AG08395 (cell line): ENCODE measurements at regions not wholly inside any gene's neighbourhood (a gene's known extent, or its start where the extent isn't known, plus 50 kb on each side); places are given as distances from the start of the nearest gene placed in this dataset.
"Not testable (repeated sequence)": the region's sequence is repeated elsewhere in the genome, so short reads cannot be mapped to it uniquely, and the experiment has no call there.

Source experiments
- DNase-seq: peaks from one replicate; pipeline ENCODE4 v3.0.0; 2012; ENCODE audit warnings: mixed read lengths, low spot score

DNA sequence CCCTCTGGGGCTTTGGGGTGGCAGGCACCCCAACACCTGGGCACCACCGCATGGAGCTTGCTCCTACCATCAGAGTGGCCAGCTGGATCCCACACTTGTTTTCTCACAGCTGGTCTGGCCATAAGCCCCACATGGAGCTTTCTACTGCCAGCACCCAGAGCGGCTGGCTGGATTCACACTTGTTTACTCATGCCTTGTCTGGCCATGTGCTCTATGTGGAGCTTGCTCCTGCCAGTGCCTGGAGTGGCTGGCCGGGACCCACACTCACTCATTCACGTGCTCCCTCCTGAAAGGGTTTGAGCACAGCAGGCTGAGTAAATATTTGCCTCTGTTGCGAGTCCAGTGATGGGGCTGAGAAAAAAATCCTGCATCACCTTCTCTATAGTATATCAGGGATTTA is 487.0 kb downstream of the CD109 start:
- no peak for DNase-seq

DNA sequence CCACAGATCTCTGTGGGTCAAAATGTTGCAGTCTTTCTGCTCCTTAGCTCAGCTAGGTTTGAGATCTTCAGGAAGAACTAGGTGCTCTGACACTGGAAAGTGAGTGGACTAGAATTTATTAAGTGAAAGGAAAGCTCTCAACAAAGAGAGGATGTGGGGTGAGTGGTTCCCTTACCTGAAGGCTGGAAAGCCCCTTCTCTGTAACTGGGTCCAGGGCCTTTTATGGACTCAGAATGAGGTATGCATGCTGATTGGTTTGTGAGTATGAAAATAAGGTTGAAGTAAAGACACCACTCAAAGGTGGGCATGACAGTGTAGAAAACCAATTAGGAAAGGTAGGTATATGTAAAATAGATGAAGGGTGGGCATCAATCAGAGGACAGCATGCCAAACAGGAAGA is 485.5 kb downstream of the CD109 start:
- DNase-seq: no peak

DNA sequence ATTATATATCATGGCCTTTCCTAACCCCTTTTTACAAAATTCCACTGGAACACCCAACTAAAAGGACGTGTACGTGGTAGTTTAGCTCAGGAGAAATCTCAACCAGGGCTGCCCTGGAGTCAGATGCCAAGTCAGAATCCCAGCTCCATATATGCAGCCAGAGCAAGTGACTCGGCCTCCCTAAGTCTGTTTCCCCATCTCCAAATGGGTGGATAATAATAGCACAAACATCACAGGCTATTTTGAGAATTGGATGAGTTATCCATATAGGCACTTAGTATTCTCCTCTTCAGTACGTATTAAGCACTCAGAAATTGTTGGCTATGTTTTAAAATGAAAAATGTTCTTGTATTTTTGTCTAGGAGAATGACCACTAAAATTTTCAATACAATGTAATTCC is 481.5 kb downstream of the CD109 start:
- DNase-seq: no peak

DNA sequence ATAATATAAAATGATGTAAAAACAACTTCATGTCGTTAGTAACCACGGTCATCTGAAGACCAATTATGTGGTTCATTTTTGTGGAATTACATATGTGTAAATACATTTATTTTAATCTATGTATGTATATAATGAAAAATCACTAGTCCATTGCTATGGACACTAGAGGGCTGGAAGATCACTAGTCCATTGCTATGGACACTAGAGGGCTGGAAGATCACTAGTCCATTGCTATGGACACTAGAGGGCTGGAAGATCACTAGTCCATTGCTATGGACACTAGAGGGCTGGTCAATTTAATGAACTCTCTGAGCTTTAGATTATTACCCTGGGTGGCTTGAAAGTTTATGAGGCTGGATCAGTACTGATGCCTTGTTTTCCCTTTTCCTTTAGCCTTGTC is 474.5 kb downstream of the CD109 start:
- not testable (repeated sequence) for DNase-seq

DNA sequence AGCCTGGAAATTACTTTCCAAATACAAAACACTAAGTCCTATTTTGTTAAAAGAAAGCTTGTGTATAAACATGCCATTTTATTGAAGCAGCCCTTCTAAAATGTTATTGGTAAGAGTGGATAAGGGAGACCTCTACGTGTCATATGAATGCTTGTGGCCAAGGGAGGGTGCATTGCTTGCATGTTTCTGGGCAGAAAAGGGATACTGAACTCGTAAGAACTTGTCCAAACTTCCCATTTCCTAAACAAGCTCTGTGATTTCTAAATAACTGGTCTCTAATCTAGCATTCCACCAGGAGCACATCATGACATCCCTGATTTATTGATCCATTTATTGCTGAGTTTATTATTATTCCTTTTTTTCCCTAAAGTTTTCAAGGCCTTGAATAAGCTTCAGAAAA is 474.1 kb downstream of the CD109 start:
- DNase-seq: peak; percentile 47

DNA sequence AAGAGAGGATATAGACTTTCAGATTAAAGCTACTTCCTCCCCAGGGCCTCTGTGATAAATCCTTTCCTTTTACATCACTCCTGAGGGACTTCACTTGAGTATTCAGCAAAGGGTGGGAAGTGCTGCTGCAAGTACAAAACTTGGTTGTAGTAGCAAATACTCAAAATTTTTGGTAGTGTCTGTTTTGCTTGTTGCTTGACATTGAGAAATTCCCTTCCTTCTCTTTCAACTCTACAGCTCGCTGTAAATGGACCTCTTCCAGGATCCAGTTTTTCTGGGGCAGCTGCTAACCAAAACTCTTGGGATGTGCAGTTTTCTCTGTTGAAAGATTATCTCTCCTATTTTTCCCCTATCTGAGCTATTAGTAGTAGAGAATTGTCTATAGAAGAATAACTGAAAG is 472.0 kb downstream of the CD109 start:
- no peak for DNase-seq

DNA sequence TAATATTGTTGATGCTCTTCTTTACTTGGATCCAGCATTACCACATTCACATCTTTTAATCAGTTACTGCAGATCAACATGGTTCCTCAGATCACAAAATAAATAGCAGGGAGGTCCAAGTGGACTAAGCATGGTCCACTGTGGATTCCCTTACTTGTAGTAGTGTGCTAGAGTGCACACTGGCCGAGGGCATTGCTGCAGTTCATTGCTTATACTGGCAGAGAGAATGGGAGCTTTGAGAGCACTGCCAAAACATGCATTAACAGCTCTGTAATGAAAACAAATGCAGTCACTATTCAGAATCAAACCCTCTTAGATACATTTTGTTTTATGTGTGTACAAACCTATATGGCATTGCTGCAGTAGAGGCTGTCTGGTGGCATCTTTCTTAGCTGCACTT is 471.5 kb downstream of the CD109 start:
- no peak for DNase-seq

DNA sequence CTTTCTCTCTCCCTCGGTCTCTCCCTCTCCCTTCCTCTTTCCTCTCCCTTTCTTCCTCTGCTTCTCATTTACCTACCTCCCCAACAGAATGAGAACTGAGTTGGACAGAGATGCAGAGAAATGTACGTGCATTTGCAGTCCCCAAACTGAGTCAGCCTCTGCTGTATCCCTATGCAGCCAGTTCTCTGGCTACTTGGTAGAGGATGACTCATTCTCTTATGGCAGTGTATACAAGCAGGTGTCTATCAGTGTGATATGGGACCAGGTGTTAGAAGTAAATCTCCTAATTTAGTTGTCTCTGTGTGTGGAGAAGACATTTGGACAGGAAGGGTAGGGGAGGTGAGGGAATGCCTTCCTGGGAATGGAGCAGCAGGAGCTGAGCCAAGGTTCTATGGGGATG is 470.8 kb downstream of the CD109 start:
- no peak for DNase-seq

DNA sequence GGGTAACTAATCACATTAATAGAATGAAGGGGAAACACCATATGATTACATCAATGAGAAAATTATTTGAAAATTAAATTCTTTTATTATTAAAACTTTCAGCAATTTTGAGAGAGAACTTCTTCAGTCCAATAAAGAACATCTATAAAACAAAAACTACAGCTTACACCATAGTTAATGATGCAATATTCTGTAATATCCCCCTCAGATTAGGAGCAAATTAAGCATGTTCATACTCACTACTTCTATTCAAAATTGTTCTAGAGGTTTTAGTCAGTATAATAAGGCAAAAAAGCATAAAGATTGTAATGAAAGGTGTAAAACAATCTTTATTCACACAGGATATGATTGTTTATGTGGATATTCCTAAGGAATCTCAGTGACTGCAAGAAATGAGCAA is 465.4 kb downstream of the CD109 start:
- no peak for DNase-seq

DNA sequence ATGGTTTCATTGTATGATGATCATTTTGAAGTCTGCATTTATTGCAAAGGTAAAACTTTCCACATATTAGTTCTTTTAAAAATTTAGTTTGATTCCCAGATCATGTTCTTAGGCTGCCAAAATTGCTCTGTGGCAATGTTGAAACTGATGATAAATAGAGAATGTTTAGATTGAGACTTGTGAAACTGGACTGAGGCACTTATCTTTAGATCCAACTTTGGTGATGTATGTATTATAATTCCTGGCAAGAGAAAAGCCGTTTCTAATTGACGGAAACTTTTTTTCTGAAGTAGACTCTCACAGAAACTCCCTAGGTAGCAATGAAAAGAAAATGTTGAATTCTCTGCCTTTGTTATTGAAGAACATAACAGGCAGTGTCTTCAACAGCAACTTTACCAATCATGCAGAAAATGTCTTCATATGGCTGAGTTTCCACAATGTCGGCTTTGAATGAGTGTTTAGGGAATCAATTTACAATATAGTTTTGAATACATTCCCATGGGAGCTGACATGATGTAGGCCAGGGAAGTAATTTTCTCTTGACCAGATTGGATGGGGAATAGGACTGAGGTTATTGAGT is 456.2 kb downstream of the CD109 start:
- DNase-seq: no peak

DNA sequence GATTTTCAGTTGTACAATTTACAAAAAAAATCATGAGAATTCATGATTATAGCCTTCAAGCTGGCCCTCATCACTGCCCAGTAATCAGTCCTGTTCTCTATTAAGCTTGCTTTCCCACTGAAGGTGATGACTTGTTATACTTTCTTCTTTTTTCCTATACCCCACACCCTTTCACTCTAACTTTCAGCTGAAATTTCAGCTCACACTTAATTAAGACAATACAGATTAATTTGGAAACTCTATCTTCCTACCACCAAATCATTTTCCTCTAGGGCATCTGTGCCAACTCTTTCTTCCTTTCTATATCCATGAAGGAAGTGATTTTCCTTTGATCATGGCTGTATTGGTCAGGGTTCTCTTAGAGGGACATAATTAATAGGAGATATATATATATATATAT is 449.9 kb downstream of the CD109 start:
- DNase-seq: no peak

DNA sequence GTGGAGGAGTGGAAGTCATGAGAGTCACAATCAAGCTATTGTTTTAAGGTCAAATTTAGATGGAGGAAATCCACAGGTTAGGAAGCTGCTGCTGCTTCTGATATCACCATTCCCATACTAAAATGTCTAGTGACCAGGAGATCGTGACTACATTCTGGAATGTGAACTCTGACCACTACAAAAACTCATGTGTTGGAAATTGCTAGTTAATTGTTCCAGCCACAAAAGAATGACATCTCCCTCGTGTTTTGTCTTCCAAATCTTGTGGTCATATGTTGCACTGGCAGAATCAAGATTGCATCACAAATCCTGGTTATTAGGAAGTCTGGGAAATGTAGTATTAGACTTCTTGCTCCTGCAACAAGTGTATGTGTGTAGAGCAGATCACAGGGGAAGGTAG is 441.9 kb downstream of the CD109 start:
- peak; percentile 69 for DNase-seq

DNA sequence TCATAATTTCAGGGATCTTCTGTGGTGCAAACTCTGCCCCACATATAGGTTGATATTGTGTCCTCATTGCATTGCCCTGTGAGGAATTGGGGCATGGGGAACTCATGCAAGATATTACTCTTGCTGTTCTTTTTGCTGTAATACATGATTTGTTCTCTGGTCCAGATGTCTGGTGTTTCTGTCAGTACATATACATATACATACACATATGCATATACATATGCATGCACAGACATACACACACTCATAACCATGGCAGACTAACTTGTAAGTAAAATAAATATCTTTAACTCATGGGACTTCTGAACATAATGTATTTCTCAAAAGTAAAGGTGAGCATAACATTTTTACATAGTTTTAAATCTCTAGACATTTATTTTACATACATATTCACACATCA is 438.3 kb downstream of the CD109 start:
- no peak for DNase-seq

DNA sequence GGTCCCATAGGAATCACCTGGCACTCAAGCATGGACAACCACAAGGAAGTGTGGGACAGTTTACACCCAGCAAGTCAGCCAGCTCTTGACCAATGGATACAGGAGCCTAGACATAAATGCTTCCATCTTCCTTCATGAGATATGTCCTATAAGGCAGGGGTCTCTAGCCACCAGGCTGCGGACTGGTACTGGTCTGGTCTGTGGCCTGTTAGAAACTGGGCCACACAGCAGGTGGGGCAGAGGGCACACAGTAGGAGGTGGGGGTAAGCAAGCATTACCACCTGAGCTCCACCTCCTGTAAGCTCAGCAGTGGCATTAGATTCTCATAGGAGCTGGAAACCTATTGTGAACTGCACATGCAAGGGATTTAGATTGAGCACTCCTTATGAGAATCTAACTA is 437.1 kb downstream of the CD109 start:
- DNase-seq: no peak

DNA sequence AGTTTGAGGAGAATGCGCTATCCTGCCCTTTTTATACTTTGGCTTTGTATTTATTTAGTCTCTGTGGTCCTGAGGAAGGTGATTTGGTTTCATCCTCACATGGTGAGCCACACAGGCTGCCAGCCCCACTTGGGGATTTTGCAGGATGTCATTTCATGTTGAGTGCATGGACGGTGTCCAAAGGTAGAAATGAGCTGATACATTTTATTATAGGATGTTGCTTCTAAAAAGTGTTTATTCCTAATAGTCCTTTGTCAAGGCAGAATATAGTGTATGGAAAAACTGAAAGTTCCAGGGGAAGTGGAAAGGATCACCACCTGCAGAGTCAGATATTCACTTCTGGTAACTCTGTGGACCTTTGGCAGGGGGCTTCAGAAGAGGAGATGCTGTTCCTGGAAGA is 434.6 kb downstream of the CD109 start:
- DNase-seq: no peak

DNA sequence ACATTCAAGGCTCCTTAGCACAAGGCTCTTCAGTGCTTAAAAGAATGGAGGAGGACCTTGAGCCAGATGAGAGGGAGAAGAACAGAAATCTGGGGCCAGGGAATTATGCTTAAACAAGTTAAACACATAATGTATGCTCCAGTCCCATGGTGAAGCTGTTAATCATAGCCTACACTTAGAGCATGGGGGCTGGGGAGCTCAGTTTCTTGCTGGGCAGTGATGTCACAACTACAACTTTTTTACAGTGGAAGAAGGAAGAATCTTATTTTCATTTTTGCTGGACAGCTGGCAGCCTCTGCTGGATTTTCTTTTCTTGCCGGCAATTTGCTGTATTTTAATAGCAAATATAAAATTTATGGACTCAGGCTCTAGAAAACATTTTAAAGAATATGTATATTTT is 432.5 kb downstream of the CD109 start:
- DNase-seq: peak; percentile 9

DNA sequence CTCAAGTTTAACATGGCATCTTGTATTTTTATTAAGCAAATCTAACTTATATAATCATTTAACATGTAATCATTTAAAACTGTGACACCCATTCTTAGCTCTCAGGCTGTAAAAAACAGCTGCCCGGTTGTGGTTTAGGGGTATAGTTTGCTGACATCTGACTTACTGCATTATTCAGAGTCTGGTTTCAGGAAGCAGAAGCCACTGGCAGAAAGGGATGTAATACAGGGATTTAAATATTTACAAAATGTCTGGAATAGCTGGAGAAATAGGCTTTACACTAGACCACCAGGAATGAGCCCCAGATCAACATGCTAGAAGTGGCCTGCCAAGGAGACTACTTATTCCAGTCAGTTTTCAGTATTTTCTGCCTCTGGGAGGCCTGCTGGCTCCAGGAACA is 421.1 kb downstream of the CD109 start:
- DNase-seq: no peak

DNA sequence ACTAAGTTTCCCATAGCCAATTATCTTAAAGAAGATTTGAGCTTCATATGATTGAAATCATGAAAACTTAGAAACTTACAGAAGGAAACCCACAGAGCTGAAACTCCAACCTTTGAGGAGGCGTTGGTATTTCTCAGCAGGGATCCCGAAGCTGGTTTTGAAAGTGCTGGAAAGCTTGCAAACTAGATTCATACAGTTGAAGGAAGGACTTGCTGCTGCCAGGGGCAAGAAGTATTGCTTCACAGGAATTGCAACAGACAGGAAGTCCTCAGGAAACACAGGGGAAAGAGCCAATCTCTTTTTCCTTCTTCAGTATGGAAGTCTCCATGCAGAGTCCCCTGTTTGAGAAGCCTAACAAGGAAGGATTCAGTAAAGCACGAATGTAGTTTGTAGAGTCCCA is 419.7 kb downstream of the CD109 start:
- DNase-seq: peak; percentile 21

DNA sequence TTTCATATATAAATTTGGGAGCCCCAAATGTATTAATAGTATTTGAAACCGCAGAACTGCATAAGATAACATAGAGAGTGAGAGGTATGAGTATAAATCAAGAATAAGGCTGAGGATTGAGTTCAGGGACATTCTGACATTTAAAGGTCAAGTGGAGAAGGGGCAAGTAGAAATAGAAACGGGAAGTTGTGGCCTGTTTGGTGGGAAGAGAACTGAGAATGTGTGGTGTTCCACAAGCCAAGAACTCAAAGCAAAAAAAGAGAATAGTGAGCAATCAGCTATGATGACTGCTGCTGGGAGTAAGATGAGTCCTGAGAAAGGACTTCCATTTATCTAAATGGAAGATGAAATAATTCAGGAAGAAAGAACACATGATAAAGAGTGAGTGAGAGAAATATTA is 418.4 kb downstream of the CD109 start:
- DNase-seq: no peak

DNA sequence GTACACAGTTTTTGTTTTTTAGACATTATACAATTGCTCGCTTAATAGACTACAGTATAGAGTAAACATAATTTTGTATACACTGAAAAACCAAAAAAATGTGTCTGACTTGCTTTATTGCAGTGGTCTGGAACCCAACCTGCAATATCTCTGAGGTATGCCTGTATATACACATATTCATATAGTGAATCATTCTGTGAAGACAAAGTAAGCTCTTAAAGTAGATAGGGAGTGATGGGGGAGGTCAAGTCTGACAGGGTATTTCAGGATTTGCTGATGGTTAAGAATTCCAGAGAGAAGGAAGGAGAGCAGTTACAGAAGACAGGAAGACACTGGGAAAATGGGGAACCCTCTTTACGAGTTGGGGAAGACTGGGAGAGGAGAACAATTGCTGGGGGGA is 417.9 kb downstream of the CD109 start:
- no peak for DNase-seq

DNA sequence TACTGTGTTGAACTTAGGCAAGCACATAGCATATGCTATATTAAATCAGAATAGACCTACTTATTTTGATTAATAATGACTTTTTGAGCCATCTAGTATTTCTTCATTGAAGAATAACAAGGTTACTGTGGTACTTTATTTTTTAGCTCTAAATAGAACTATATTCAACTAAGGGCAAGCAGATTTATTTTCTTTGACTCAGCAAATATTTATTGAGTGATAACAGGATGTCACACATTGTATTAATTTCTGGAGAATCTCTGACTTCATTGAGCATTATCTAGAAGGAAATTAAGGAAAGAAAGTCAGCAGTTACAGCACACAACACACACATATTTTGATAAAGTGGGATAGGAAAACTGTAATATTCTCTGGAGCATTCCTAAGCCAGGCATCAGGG is 407.4 kb downstream of the CD109 start:
- DNase-seq: no peak

DNA sequence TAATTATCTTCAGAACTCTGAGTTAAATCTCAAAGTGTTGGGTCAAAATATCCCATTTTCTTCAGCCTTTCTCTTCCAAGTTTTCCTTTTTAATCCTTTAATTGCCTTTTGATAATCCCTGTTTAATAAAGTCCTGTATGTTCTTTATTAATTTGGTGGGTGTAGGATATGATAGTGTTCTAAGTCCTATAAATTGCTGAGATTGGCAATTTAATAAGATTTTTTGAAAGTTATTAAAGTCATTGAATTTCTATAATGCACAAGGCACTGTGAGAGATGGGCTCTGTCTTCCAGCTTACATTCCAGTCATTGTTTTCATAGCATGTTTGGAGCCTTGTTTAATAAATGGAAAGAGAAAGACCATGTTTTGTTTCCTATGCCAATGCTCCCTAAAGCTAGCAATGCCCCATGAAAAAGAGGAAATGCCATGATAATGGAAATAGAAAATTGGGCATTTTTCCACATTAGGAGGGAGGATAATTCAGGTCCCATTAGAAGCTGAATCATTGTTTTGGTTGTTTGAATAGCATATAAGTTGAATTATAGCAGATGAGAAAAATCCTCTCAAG is 404.8 kb downstream of the CD109 start:
- peak; percentile 10 for DNase-seq

DNA sequence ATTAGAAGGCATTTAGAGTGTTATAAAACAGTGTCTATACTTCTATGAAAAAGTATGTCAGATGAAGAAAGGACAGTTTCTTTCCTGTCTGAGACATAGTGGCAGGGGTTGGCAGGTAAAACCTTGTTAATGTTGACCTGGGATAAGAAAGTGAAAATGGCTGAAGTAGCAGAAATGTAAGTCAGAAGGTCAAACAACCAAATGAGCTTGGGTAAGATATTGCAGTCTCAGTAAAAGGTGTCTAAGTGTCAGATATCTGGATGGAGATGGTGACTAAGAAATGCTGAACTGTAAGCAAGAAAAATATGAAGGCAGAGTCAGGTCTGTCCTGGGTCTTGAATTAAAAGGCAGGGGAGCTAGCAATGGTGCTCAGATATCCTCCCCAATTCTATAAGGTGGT is 400.3 kb downstream of the CD109 start:
- no peak for DNase-seq

DNA sequence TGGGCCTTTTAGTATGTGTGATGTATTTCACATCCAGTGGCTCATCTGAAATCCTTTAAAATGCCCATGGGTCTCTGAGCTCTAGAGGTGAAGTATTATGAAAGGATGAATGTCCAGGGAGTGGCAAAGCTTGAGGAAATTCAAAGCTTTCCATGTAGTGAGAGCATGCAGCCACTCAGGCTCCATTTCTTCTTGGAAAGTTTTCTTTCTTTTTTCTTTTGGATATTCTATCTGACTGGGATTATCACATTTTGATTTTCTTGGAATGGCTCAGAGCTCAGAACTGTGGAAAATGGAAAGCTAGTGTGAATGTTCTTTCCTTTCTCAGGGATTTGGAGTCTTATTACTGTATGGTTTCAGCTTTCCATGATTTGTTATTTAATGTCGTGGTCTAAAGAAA is 397.4 kb downstream of the CD109 start:
- no peak for DNase-seq

DNA sequence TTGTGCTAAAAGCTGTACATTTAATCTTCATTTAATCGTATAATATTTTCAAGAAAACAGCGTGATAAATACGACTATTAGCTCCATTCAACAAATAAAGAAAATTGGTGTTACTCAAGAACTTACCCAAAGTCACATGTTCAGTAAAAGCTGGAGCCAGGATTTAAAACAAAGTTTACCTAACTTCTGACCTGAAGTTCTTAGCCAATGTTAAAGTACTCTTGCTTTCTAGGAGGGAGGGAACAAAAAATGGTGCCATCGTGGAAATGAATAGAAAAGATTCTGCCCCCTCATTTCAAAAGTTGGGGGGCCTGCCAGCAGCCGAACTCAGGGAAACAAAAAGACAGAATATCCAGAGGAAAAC is 395.8 kb downstream of the CD109 start:
- DNase-seq: no peak
